ENCODE measurements at regions not wholly inside any gene's neighbourhood (a gene's known extent, or its start where the extent isn't known, plus 50 kb on each side); places are given as distances from the start of the nearest gene placed in this dataset.

DNA sequence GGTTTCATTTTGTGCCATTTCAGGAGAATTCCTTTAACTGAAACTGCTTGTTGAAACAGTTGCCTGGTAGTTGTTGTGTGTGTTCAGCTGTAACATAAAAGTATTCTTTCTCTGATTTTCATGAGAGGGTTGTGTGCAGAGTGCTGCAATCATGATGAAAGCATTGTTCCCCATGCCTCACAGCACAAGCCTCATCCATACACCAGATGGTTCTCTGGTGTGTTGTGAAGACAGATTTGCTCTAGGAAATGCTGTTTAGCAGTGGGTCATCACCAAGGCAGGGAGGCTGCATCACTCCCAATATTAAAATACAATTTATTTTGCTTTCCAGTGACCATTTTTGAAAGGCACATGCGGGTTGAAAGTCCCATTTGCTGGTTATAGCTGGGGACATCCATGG, 404.4 kb downstream of the AACS start:
- Mint-ChIP-seq H3K27ac (no peak overlapping the region), H3K9me3 (no peaks in the 10 kb centered on the region), H3K4me3 (no peak overlapping the region), H3K27me3 (ENCODE audit: low read depth) (no peaks in the 10 kb centered on the region), H3K36me3 (no peaks in the 10 kb centered on the region), H3K4me1 (no peaks in the 10 kb centered on the region; the same call in 1 of the 2 replicates)
- ChIA-PET POLR2A (no interaction called here), CTCF (interaction anchor here (0.7 to 1.1 kb wide), 2 partner anchors 9 to 67 kb away, joined by 3 read pairs; no protein-coding TSS in a partner anchor)
- TF ChIP-seq, protein P1, sequence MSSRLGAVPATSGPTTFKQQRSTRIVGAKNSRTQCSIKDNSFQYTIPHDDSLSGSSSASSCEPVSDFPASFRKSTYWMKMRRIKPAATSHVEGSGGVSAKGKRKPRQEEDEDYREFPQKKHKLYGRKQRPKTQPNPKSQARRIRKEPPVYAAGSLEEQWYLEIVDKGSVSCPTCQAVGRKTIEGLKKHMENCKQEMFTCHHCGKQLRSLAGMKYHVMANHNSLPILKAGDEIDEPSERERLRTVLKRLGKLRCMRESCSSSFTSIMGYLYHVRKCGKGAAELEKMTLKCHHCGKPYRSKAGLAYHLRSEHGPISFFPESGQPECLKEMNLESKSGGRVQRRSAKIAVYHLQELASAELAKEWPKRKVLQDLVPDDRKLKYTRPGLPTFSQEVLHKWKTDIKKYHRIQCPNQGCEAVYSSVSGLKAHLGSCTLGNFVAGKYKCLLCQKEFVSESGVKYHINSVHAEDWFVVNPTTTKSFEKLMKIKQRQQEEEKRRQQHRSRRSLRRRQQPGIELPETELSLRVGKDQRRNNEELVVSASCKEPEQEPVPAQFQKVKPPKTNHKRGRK (CRISPR knock-in tag; IDR thresholded peaks at IDR 0.05; ENCODE audit: borderline replicate concordance): no peak
- TF ChIP-seq PRRX2 (CRISPR knock-in tag; IDR thresholded peaks at IDR 0.05) (no peak), ZNF396 (CRISPR knock-in tag; IDR thresholded peaks at IDR 0.05; ENCODE audit: borderline replicate concordance) (no peak), JUN (CRISPR knock-in tag; IDR thresholded peaks at IDR 0.05) (no peak), GTF2I (CRISPR knock-in tag; conservative IDR thresholded peaks at IDR 0.05) (no peak), JAZF1 (CRISPR knock-in tag; IDR thresholded peaks at IDR 0.05) (no peak), SMAD4 (CRISPR knock-in tag; IDR thresholded peaks at IDR 0.05) (no peak), RORB (CRISPR knock-in tag; IDR thresholded peaks at IDR 0.05) (no peak)
- TF ChIP-seq, protein P2, sequence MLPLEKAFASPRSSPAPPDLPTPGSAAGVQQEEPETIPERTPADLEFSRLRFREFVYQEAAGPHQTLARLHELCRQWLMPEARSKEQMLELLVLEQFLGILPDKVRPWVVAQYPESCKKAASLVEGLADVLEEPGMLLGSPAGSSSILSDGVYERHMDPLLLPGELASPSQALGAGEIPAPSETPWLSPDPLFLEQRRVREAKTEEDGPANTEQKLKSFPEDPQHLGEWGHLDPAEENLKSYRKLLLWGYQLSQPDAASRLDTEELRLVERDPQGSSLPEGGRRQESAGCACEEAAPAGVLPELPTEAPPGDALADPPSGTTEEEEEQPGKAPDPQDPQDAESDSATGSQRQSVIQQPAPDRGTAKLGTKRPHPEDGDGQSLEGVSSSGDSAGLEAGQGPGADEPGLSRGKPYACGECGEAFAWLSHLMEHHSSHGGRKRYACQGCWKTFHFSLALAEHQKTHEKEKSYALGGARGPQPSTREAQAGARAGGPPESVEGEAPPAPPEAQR (CRISPR knock-in tag; IDR thresholded peaks at IDR 0.05): no peak
- TF ChIP-seq, protein P3, sequence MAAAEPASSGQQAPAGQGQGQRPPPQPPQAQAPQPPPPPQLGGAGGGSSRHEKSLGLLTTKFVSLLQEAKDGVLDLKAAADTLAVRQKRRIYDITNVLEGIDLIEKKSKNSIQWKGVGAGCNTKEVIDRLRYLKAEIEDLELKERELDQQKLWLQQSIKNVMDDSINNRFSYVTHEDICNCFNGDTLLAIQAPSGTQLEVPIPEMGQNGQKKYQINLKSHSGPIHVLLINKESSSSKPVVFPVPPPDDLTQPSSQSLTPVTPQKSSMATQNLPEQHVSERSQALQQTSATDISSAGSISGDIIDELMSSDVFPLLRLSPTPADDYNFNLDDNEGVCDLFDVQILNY (CRISPR knock-in tag; IDR thresholded peaks at IDR 0.05): no peak
- TF ChIP-seq, protein P4, sequence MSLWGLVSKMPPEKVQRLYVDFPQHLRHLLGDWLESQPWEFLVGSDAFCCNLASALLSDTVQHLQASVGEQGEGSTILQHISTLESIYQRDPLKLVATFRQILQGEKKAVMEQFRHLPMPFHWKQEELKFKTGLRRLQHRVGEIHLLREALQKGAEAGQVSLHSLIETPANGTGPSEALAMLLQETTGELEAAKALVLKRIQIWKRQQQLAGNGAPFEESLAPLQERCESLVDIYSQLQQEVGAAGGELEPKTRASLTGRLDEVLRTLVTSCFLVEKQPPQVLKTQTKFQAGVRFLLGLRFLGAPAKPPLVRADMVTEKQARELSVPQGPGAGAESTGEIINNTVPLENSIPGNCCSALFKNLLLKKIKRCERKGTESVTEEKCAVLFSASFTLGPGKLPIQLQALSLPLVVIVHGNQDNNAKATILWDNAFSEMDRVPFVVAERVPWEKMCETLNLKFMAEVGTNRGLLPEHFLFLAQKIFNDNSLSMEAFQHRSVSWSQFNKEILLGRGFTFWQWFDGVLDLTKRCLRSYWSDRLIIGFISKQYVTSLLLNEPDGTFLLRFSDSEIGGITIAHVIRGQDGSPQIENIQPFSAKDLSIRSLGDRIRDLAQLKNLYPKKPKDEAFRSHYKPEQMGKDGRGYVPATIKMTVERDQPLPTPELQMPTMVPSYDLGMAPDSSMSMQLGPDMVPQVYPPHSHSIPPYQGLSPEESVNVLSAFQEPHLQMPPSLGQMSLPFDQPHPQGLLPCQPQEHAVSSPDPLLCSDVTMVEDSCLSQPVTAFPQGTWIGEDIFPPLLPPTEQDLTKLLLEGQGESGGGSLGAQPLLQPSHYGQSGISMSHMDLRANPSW (CRISPR knock-in tag; conservative IDR thresholded peaks at IDR 0.05; ENCODE audit: low read depth): no peak
- TF ChIP-seq, protein P5, sequence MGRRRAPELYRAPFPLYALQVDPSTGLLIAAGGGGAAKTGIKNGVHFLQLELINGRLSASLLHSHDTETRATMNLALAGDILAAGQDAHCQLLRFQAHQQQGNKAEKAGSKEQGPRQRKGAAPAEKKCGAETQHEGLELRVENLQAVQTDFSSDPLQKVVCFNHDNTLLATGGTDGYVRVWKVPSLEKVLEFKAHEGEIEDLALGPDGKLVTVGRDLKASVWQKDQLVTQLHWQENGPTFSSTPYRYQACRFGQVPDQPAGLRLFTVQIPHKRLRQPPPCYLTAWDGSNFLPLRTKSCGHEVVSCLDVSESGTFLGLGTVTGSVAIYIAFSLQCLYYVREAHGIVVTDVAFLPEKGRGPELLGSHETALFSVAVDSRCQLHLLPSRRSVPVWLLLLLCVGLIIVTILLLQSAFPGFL (CRISPR knock-in tag; IDR thresholded peaks at IDR 0.05; ENCODE audit: borderline replicate concordance): no peak
- TF ChIP-seq, protein P6, sequence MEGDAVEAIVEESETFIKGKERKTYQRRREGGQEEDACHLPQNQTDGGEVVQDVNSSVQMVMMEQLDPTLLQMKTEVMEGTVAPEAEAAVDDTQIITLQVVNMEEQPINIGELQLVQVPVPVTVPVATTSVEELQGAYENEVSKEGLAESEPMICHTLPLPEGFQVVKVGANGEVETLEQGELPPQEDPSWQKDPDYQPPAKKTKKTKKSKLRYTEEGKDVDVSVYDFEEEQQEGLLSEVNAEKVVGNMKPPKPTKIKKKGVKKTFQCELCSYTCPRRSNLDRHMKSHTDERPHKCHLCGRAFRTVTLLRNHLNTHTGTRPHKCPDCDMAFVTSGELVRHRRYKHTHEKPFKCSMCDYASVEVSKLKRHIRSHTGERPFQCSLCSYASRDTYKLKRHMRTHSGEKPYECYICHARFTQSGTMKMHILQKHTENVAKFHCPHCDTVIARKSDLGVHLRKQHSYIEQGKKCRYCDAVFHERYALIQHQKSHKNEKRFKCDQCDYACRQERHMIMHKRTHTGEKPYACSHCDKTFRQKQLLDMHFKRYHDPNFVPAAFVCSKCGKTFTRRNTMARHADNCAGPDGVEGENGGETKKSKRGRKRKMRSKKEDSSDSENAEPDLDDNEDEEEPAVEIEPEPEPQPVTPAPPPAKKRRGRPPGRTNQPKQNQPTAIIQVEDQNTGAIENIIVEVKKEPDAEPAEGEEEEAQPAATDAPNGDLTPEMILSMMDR (IDR thresholded peaks at IDR 0.05): no peak
- TF ChIP-seq, protein P7, sequence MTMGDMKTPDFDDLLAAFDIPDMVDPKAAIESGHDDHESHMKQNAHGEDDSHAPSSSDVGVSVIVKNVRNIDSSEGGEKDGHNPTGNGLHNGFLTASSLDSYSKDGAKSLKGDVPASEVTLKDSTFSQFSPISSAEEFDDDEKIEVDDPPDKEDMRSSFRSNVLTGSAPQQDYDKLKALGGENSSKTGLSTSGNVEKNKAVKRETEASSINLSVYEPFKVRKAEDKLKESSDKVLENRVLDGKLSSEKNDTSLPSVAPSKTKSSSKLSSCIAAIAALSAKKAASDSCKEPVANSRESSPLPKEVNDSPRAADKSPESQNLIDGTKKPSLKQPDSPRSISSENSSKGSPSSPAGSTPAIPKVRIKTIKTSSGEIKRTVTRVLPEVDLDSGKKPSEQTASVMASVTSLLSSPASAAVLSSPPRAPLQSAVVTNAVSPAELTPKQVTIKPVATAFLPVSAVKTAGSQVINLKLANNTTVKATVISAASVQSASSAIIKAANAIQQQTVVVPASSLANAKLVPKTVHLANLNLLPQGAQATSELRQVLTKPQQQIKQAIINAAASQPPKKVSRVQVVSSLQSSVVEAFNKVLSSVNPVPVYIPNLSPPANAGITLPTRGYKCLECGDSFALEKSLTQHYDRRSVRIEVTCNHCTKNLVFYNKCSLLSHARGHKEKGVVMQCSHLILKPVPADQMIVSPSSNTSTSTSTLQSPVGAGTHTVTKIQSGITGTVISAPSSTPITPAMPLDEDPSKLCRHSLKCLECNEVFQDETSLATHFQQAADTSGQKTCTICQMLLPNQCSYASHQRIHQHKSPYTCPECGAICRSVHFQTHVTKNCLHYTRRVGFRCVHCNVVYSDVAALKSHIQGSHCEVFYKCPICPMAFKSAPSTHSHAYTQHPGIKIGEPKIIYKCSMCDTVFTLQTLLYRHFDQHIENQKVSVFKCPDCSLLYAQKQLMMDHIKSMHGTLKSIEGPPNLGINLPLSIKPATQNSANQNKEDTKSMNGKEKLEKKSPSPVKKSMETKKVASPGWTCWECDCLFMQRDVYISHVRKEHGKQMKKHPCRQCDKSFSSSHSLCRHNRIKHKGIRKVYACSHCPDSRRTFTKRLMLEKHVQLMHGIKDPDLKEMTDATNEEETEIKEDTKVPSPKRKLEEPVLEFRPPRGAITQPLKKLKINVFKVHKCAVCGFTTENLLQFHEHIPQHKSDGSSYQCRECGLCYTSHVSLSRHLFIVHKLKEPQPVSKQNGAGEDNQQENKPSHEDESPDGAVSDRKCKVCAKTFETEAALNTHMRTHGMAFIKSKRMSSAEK (CRISPR knock-in tag; IDR thresholded peaks at IDR 0.05; ENCODE audit: borderline replicate concordance): no peak
- no peak for DNase-seq (ENCODE audit: low spot score)
- ATAC-seq: no peak
